ENCODE measurements at regions not wholly inside any gene's neighbourhood (a gene's known extent, or its start where the extent isn't known, plus 50 kb on each side); places are given as distances from the start of the nearest gene placed in this dataset.
"Not testable (repeated sequence)": the region's sequence is repeated elsewhere in the genome, so short reads cannot be mapped to it uniquely, and the experiment has no call there.

- DNase-seq: no peak
Measured at GRCh38 chr3:104178680-104179079, 1188.0 kb upstream of the ALCAM start.

GRCh38 chr3:104180906-104181305 lies 1185.8 kb upstream of the ALCAM start:
- DNase-seq: no peak

GRCh38 chr3:104190681-104191080 lies 1176.0 kb upstream of the ALCAM start:
- no peak for DNase-seq

GRCh38 chr3:104198131-104198530 lies 1168.6 kb upstream of the ALCAM start:
- no peak for DNase-seq

- peak; percentile 65 for DNase-seq
Measured at GRCh38 chr3:104206925-104207324, 1159.8 kb upstream of the ALCAM start.

GRCh38 chr3:104214277-104214676 lies 1152.4 kb upstream of the ALCAM start:
- DNase-seq: no peak

- DNase-seq: no peak
Measured at GRCh38 chr3:104214937-104215336, 1151.8 kb upstream of the ALCAM start.

- DNase-seq: not testable (repeated sequence)
Measured at GRCh38 chr3:104219046-104219445, 1147.7 kb upstream of the ALCAM start.

GRCh38 chr3:104234442-104235194 lies 1132.1 kb upstream of the ALCAM start:
- no peak for DNase-seq

GRCh38 chr3:104244680-104245220 lies 1122.0 kb upstream of the ALCAM start:
- DNase-seq: no peak

- no peak for DNase-seq
Measured at GRCh38 chr3:104245261-104245660, 1121.4 kb upstream of the ALCAM start.

- no peak for DNase-seq
Measured at GRCh38 chr3:104245981-104246380, 1120.7 kb upstream of the ALCAM start.

- DNase-seq: no peak
Measured at GRCh38 chr3:104257486-104257885, 1109.2 kb upstream of the ALCAM start.

GRCh38 chr3:104263477-104263876 lies 1103.2 kb upstream of the ALCAM start:
- DNase-seq: no peak

GRCh38 chr3:104266219-104266618 lies 1100.5 kb upstream of the ALCAM start:
- DNase-seq: not testable (repeated sequence)

GRCh38 chr3:104269771-104270170 lies 1096.9 kb upstream of the ALCAM start:
- DNase-seq: no peak

GRCh38 chr3:104273046-104273649 lies 1093.6 kb upstream of the ALCAM start:
- peak; percentile 23 for DNase-seq

- DNase-seq: no peak
Measured at GRCh38 chr3:104275199-104275598, 1091.5 kb upstream of the ALCAM start.

- no peak for DNase-seq
Measured at GRCh38 chr3:104279617-104280016, 1087.1 kb upstream of the ALCAM start.

- no peak for DNase-seq
Measured at GRCh38 chr3:104281713-104282112, 1085.0 kb upstream of the ALCAM start.

- no peak for DNase-seq
Measured at GRCh38 chr3:104286645-104287044, 1080.1 kb upstream of the ALCAM start.

- DNase-seq: no peak
Measured at GRCh38 chr3:104291437-104291851, 1075.3 kb upstream of the ALCAM start.

- DNase-seq: peak; percentile 19
Measured at GRCh38 chr3:104291878-104292277, 1074.8 kb upstream of the ALCAM start.

- no peak for DNase-seq
Measured at GRCh38 chr3:104297617-104298016, 1069.1 kb upstream of the ALCAM start.
